DOHH2 (cell line): ENCODE measurements at regions not wholly inside any gene's neighbourhood (a gene's known extent, or its start where the extent isn't known, plus 50 kb on each side); places are given as distances from the start of the nearest gene placed in this dataset.

Source experiments
- H3F3A ChIP-seq: fragments of 200-600 bp; sonication (generic), shearing (Covaris generic); 2 replicates; pipeline ENCODE4 v1.6.0; 2016; ENCODE audit warnings: antibody characterized with exemption, mild to moderate bottlenecking; ENCODE audit not compliant: control insufficient read depth, insufficient read depth
- H3K27ac ChIP-seq: fragments of 200-600 bp; sonication (generic); 2 replicates; pipeline ENCODE4 v1.5.1; 2014; ENCODE audit warnings: low read depth, mild to moderate bottlenecking, low read length, moderate library complexity
- H3K27me3 ChIP-seq: fragments of 200-600 bp; sonication (generic); 2 replicates; pipeline ENCODE4 v1.6.1; 2014; ENCODE audit warnings: mild to moderate bottlenecking, low read length, mixed read lengths; ENCODE audit not compliant: control insufficient read depth
- H3K36me3 ChIP-seq: fragments of 200-600 bp; sonication (generic); 2 replicates; pipeline ENCODE4 v1.6.1; 2014; ENCODE audit warnings: mild to moderate bottlenecking, low read length, moderate library complexity, mixed read lengths; ENCODE audit not compliant: control insufficient read depth
- H3K4me1 ChIP-seq: fragments of 200-600 bp; sonication (generic); 2 replicates; pipeline ENCODE4 v1.6.1; 2014; ENCODE audit warnings: mild to moderate bottlenecking, low read length, mixed read lengths; ENCODE audit not compliant: control insufficient read depth
- H3K4me2 ChIP-seq: fragments of 200-600 bp; sonication (generic); 2 replicates; pipeline ENCODE4 v1.6.0; 2014; ENCODE audit warnings: mild to moderate bottlenecking, low read length, moderate library complexity
- H3K4me3 ChIP-seq: fragments of 200-600 bp; sonication (generic); 2 replicates; pipeline ENCODE4 v1.5.1; 2014; ENCODE audit warnings: mild to moderate bottlenecking, low read length, mixed read lengths
- H3K79me2 ChIP-seq: fragments of 200-600 bp; sonication (generic); 2 replicates; pipeline ENCODE4 v1.6.1; 2014; ENCODE audit warnings: mild to moderate bottlenecking, low read length, mixed read lengths; ENCODE audit not compliant: control insufficient read depth
- H3K9me2 ChIP-seq: fragments of 200-600 bp; sonication (generic); replicated peaks from 2 replicates; pipeline ENCODE4 v1.6.1; 2014; ENCODE audit warnings: mild to moderate bottlenecking, low read length, mixed read lengths; ENCODE audit not compliant: control insufficient read depth
- H3K9me3 ChIP-seq: fragments of 200-600 bp; sonication (generic); 2 replicates; pipeline ENCODE4 v1.6.1; 2014; ENCODE audit warnings: antibody characterized with exemption, low read length, mixed read lengths; ENCODE audit not compliant: control insufficient read depth, insufficient read depth
- H4K20me1 ChIP-seq: fragments of 200-600 bp; sonication (generic); 2 replicates; pipeline ENCODE4 v1.6.0; 2014; ENCODE audit warnings: low read depth, mild to moderate bottlenecking, antibody characterized with exemption, low read length, moderate library complexity; ENCODE audit not compliant: control insufficient read depth, insufficient read depth
- CTCF ChIP-seq: fragments of 200-600 bp; sonication (generic); IDR thresholded peaks from one replicate; pipeline ENCODE4 v1.5.1; 2014; ENCODE audit warnings: antibody characterized with exemption, mild to moderate bottlenecking, low read depth, low read length; ENCODE audit not compliant: poor library complexity, severe bottlenecking
- EZH2phosphoT487 ChIP-seq: fragments of 200-600 bp; sonication (generic); IDR thresholded peaks from 2 replicates; pipeline ENCODE4 v1.6.1; 2017; ENCODE audit warnings: borderline replicate concordance, mild to moderate bottlenecking, antibody characterized with exemption, low read length, moderate library complexity, mixed read lengths

- H3K79me2 ChIP-seq, result no peaks in the 10 kb centered on the region
- TF ChIP-seq CTCF (no peak), EZH2phosphoT487 (no peak)
- no peak overlapping the region for H3K4me2 ChIP-seq
Observed at GRCh38 chr2:15770606-15771005, 169.7 kb upstream of the MYCN start.

GRCh38 chr2:15771124-15771523 is 169.2 kb upstream of the MYCN start:
- TF ChIP-seq CTCF (no peak), EZH2phosphoT487 (no peak)
- H3K4me3 ChIP-seq, result no peak overlapping the region
- no peaks in the 10 kb centered on the region for H3K79me2 ChIP-seq
- no peaks in the 10 kb centered on the region for H3K9me2 ChIP-seq
- H3K4me2 ChIP-seq, result no peak overlapping the region
- no peaks in the 10 kb centered on the region for H3K4me1 ChIP-seq
- H3K9me3 ChIP-seq, result no peaks in the 10 kb centered on the region
- H3K27ac ChIP-seq, result no peak overlapping the region
- H3K36me3 ChIP-seq, result no peaks in the 10 kb centered on the region
- no peaks in the 10 kb centered on the region for H3F3A ChIP-seq
- H3K27me3 ChIP-seq, result no peaks in the 10 kb centered on the region; the same call in 1 of the 2 replicates
- H4K20me1 ChIP-seq, result no peaks in the 10 kb centered on the region

More at GRCh38 chr2:15770606-15771005, 169.7 kb upstream of the MYCN start:
- H4K20me1 ChIP-seq, result no peaks in the 10 kb centered on the region
- no peak overlapping the region for H3K4me3 ChIP-seq
- no peaks in the 10 kb centered on the region for H3K27me3 ChIP-seq
- no peaks in the 10 kb centered on the region for H3K4me1 ChIP-seq
- H3K9me3 ChIP-seq, result no peaks in the 10 kb centered on the region
- no peak overlapping the region for H3K27ac ChIP-seq
- H3F3A ChIP-seq, result no peaks in the 10 kb centered on the region
- no peaks in the 10 kb centered on the region for H3K9me2 ChIP-seq
- H3K36me3 ChIP-seq, result no peaks in the 10 kb centered on the region

GRCh38 chr2:15772086-15772595 is 168.2 kb upstream of the MYCN start:
- no peaks in the 10 kb centered on the region for H3K9me3 ChIP-seq
- no peaks in the 10 kb centered on the region; the same call in 1 of the 2 replicates for H3K27me3 ChIP-seq
- no peaks in the 10 kb centered on the region for H3K36me3 ChIP-seq
- no peaks in the 10 kb centered on the region for H3K79me2 ChIP-seq
- H3K4me2 ChIP-seq, result no peak overlapping the region
- H3K27ac ChIP-seq, result no peak overlapping the region
- TF ChIP-seq EZH2phosphoT487, result no peak
- TF ChIP-seq CTCF, result no peak
- no peaks in the 10 kb centered on the region for H3K4me1 ChIP-seq
- no peak overlapping the region for H3K4me3 ChIP-seq
- H3K9me2 ChIP-seq, result no peaks in the 10 kb centered on the region
- no peaks in the 10 kb centered on the region for H3F3A ChIP-seq
- no peaks in the 10 kb centered on the region for H4K20me1 ChIP-seq

- TF ChIP-seq CTCF, result no peak
- no peak for TF ChIP-seq EZH2phosphoT487
- no peak overlapping the region for H3K27ac ChIP-seq
- H3K9me2 ChIP-seq, result no peaks in the 10 kb centered on the region
- no peak overlapping the region for H3K4me3 ChIP-seq
- no peaks in the 10 kb centered on the region for H3K36me3 ChIP-seq
- H3K79me2 ChIP-seq, result no peaks in the 10 kb centered on the region
- no peaks in the 10 kb centered on the region for H3F3A ChIP-seq
- no peaks in the 10 kb centered on the region for H4K20me1 ChIP-seq
- no peaks in the 10 kb centered on the region; the same call in 1 of the 2 replicates for H3K27me3 ChIP-seq
- no peak overlapping the region for H3K4me2 ChIP-seq
- H3K9me3 ChIP-seq, result no peaks in the 10 kb centered on the region
- no peaks in the 10 kb centered on the region for H3K4me1 ChIP-seq
Observed at GRCh38 chr2:15772681-15773080, 167.7 kb upstream of the MYCN start.
